NCI-H128 (cell line): ENCODE measurements at regions not wholly inside any gene's neighbourhood (a gene's known extent, or its start where the extent isn't known, plus 50 kb on each side); places are given as distances from the start of the nearest gene placed in this dataset.
"Not testable (repeated sequence)": the region's sequence is repeated elsewhere in the genome, so short reads cannot be mapped to it uniquely, and the experiment has no call there.

Experiments used
- DNase-seq: peaks from one replicate; lab custom pipeline; 2025; ENCODE audit not compliant: unreplicated experiment; lab: John Stamatoyannopoulos, UW

DNA sequence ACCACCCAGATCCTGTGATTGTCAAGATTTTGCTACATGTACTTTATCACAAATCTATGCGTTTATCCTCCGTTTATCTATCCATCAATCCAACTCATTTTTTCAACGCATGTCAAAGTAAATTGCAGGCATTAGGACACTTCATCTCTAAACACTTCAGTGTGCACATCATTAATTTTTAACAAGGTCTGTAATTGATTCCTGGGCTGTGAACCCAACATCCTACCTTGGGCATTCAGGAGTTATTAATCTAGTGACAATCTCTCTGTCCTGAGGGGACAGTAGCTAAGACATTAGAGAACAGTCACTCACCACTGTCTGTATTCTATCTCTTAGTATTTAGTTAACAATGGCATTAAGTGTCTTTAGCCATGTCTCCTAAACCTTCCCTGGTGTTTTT lies 264.7 kb downstream of the SOX9 start:
- DNase-seq: no peak

DNA sequence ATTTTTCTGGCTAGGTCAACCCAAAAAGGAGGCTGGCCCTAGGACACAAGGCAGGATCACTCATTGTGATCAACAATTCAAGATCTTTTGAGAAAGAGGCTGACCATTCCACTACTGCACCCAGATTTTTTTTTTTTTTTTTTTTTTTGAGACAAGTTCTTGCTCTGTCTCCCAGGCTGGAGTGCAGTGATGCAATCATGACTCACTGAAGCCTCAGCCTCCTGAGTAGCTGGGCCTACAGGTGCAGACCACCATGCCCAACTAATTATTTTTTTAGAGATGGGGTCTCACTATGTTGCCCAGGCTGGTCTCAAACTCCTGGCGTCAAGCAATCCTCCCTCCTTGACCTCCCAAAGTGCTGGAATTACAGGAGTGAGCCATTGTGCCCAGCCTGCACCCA lies 265.4 kb downstream of the SOX9 start:
- DNase-seq: not testable (repeated sequence)

DNA sequence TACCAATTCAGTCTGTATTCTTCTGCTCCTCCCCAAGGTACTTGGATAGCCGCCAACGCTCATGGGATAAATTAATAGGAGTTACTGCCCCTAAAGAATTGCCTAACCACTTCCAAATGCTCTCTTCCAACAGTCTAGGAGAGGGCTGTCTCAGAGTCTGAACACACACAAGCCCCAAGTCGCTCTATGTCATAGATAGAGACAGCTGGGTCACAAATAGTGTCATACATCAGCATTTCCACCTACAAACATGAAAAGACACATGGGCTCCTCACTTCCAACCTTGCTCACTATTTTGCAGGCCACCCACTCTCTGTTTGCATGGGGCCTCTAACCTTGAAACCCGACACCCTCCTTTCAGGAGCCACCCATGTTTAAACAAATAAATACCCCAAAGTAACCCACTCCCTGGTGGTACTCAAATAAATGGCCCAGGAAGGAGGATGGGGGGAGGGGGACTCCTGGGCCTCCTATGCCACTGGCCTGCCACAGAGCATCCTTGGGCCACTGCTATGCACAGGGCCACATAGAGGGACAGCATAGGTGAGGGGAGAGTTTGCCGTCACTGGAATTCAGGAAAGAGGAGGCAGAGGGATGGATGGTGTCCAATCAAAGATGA lies 265.9 kb downstream of the SOX9 start:
- no peak for DNase-seq

DNA sequence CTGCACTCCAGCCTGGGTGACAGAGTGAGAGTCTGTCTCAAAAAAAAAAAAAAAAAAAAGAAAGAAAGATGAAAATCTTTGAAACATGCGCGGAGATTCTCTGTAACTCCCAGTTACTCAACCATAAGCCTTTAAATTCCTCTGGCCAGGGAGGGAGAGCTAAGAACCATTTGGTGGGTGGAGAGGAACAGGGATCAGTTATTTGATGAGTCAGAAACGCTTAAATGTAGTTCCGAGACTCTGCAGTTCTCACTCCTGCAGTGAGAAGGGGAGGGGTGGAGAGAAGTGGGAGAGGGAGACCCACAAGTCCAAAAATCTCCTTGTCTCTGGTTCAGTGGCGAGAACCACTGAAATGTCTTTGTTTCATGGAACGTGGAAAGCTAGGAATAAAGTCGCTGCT lies 266.7 kb downstream of the SOX9 start:
- DNase-seq: no peak

DNA sequence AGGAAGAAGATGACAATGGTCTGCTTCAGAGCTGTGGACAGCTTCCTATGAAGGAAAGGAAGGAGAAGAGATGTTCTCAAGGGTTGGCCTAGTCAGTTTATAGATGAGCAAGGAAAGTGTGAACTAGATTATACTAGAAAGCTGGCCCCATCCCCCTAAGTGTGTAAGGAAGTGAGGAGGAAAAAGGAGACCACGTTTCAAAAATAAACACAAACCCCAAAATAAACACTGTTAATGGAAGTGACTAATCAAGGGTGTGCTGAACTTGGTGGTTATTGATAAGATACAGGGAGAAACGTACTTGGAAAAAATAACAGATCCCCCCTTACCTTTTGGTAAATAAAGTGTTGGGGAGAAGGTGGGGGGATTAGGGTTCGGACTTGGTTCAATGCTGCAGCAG lies 267.1 kb downstream of the SOX9 start:
- DNase-seq: no peak

DNA sequence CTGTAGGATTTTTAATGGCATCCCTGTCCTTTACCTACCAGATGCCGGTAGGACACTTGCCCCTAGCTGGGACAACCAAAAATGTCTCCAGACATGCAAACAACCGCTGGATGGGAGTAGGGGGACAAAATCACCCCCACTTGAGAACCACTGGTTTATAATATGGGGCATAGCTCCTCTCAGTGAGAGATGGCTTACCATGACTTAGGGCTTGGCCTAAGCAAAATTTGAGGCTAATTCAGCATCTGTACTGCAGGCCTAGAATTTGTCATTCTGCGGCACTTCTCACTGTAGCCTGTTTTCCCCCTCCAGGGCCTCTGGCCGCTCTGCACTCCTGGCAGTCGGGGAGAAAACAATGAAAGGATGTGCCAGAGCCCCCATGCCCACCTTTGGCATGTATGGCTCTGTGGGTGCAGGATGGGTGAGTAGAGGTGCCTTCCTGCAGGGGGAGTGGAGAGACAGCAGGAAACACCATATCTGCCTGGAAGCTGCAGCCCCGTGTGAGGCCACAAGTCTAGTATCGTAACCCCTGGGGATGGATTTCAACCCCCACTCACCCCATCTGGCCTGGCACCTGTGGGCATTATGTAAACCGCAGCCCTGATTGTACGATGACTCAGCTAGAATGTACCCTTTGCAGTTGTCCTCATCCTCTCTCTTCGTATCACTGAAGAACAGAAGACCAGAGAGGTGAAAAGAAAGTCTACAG lies 268.1 kb downstream of the SOX9 start:
- no peak for DNase-seq

DNA sequence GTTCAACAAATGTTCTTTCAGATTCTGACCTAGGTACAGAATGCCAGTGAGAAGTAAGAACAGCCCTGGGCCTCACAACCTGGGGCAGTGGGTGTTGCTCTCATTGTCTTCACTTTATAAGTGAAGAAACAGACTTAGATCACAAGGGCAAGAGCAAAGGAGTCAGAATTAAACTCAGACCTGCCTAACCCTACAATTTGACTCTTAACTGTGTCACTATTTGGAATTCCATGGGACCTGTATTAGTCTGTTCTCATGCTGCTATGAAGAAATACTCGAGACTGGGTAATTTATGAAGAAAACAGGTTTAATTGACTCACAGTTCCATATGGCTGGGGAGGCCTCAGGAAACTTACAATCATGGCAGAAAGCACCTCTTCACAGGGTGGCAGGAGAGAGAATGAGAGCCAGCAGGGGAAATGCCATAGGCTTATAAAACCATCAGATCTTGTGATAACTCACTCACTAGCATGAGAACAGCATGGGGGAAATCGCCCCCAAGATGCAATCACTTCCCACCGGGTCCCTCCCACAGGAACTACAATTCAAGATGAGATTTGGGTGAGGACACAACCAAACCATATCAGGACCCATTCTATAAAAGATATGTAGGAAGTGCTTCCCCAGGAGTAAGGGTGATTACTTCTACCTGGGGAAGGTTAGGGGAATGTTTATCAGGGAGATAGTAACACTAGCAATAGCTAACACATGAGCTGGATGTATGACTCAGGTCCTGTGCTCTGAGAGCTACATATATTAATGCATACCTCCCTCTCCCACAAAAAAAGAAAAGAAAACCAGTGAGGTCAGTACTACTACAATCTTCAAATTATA lies 270.1 kb downstream of the SOX9 start:
- no peak for DNase-seq

DNA sequence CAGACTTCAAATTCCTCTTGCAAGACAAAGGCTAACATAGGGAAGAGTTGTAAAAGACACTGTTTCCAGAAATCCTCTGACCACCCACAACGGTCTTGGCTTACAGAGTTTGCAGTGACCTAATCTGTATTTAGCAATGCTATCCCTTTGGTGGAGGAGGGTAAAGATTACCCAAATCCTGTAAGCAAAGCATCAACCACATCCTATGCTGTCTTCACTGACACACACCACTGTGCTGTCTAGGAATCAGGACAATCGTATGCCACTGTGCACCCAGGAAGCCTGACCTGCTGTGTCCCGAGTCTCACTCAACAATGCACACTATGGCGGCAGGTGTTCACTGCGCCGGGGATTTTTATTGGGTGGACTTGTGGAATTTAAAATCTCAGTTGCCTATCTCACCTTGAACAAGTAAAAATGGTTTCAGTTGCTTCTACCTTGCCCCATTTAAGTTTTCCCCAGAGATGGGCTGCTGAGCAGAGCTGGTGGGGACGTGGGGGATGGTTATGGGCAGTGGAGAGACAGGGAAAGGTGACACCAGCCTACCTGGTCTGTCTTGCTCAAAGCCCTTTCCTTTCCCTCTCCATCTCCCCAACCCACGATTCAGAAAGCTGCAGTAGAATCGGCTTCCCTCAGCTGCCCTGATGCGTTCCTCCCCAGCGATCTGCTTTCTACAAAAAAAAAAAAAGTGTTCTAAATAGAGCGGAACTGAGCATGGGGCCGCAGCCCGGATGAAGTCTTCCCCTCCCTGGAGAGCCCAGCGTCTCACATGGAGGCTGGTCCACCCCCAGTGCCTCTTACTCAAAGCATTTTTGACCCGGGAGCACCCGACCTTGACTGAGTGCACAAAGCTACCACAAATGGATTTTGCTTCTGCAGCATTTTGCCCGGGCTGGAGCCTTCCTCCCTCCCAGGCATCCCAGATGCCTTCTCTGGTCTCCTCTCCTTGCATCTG lies 271.5 kb downstream of the SOX9 start:
- DNase-seq: no peak

DNA sequence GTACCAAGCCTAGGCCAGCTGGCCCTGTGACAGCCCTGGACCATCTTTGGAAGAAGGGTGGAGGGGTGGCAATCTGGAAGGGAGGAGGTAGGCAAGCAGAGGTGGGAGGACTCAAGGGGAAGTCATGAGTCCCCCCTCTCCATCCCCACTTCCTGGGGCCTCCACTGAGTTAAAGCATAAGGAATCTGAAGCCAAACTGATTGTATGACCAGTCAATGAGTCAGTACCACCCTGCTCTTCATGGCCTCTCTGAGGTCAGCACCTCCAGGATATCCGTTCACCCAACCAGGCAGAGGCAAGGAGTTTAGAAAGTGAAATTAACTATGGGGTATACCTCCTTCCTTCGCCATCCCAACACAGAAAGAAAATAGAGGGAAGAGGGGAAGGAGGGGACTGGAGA lies 272.7 kb downstream of the SOX9 start:
- DNase-seq: no peak

DNA sequence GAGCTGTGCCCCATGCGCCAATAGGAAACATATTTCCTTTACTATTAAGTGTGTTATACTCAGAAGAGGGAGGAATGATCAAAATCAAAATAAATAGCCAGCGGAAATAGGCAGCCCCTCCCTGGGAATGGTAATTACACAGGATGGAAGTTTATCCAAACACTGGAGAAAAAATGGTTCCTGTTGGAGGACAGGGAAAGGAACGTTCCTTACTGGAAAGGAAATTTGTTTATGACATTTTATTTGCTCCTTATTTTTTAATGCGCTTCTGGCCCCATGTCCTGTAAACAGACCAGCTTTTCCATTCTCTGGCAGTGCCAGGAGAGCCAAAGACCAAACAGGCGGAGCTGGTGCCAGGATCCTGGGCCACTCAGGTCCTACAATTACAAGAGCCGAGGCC lies 273.7 kb downstream of the SOX9 start:
- DNase-seq: no peak

DNA sequence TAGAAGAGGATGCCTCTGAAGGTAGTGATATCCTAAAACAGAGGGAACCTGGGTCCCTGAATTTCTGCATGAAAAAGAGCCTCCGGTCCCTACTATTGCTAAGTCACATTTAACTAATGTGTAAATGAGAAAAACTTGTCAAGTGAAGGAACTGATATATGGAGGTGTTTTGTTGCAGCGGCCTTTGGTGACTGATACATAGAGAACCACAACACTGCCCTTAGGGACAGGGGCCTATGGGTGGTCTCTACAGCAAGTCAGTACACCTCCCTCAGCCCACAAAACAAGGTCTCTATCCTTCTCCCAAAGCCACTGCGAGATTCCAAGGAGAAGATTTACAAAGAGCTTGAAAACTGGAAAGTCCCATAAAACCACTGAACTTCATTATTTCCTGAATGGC lies 275.3 kb downstream of the SOX9 start:
- no peak for DNase-seq

DNA sequence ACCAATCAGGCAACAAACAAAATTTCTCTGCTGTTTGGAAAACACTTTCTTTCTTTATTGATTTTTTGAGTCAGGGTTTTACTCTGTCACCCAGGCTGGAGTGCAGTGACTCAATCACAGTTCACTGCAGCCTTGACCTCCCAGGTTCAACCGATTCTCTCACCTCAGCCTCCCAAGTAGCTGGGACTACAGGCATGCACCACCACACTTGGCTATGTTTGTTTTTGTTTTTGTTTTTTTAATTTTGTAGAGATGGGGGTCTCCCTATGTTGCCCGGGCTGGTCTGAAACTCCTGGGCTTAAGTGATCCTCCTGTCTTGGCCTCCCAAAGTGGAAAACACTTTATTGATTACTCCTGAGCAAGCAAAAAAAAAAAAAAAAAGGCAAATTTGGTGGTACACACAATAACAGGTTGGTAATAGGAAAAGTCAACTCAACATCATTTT lies 276.4 kb downstream of the SOX9 start:
- no peak for DNase-seq

DNA sequence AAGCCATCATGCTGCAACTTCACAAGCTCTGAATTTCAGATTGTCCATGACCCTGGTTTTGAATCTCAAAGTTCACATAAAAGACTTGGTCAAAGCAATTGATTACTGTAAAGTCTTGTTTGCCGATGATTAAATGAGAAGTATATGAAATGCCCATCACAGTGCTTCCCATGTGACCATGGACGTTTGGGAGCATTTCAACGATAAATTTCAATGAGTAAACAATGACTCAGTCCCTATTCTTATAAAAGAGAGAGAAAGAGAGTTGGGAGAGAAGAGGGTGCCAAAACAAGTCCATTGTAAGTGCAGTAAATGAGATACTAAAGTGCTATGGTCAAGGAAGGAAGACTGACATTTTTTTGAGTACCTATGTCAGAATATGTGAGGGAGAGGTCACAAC lies 276.9 kb downstream of the SOX9 start:
- DNase-seq: no peak

DNA sequence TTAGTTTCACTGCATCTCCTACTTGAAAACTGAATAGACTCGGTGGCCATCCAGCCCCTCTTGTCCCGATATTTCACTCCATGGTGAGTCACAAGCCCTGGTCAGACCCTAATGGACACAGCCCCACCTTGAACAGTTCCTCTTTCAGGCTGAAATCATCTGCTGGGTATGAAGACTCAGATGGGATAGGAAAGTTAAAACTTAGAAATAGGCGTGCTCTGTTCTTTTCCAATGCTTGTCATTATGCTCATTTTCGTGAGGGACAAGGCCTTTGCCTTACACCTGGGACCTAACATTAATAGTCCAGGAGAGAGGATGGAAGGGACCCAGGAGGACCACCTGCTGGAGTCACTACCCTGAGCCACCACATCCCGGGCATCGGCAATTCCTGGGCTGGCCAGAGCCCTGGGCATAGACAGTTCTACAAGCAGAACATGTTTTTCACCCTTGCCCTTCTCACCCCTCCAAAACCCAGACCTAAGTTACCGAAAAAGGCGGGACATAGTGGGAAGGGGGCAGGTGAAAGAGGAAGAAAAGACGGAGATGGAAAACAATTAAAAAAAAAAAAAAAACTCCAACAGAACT lies 278.3 kb downstream of the SOX9 start:
- DNase-seq: no peak

DNA sequence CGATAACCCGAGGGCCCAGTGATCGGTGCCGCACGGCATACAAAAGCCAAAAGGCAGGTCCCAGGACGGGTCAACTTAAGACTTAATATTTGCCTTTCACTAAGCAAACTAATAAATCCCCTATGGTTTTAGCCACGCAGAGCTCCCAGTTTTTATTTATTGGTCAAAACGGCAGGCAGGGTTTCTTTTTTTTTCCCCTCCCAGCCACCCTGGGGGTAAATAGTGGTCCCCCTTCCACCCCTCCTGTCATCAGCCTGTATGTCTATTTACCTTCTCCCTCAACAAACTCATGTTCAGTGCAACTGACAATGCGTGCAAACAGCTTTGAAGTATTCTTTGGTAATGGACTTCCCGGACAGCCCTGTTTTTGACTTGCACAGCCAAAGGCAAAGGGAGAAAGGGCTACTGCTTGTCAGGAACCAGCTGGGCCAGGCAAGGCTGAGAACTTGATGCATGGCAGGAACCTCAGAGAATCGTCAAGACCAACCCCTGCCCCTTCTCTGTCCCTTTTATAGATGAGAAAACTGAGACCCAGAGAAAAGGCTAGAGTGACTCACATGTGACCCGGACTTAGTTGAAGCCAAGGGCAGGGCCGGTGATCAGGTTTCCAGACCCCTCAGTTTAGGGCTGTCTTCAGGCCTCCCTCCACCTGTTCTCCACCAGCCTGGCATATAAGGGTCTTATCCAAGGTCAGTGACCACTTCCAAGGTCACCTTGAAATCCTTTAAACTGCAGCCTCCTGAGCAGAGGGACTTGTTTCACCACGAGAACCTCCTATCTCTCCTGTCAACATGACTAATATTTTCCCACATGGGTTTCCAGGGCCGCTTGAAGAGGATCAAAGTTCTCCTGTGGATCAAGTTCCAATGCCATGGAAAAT lies 279.0 kb downstream of the SOX9 start:
- no peak for DNase-seq

DNA sequence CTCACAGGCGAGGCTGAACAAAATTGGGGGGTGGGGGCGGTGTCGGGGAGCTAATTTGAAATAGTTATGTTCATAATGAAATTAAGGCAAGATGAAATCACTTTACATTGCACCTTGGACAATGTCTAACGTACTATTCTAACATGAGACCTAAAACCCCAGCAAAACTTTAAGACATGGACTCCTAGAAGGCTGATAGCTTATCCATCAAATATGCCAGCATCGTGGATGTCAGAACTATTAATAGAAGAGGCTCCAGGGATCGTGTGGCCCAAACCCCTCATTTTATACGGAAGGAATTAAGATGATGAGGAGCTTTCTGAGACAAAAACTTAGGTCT lies 279.6 kb downstream of the SOX9 start:
- no peak for DNase-seq

DNA sequence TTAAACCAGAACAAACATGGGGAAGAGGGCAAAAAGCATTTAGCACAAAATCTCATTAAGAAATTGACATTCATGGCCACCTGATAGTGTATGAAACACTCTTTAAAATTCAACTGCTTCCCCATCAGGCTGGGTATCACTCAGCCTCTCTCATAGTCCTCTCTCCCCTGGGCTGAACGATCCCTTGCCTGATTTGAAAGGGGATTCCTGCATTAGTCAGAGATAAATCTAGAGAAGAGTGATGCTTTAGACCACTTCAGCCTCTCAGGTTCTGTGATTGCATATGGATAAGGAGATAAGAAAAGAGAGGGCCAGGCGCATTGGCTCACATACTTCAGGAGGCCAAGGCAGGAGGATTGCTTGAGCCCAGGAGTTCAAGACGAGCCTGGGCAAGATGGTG lies 280.0 kb downstream of the SOX9 start:
- no peak for DNase-seq

DNA sequence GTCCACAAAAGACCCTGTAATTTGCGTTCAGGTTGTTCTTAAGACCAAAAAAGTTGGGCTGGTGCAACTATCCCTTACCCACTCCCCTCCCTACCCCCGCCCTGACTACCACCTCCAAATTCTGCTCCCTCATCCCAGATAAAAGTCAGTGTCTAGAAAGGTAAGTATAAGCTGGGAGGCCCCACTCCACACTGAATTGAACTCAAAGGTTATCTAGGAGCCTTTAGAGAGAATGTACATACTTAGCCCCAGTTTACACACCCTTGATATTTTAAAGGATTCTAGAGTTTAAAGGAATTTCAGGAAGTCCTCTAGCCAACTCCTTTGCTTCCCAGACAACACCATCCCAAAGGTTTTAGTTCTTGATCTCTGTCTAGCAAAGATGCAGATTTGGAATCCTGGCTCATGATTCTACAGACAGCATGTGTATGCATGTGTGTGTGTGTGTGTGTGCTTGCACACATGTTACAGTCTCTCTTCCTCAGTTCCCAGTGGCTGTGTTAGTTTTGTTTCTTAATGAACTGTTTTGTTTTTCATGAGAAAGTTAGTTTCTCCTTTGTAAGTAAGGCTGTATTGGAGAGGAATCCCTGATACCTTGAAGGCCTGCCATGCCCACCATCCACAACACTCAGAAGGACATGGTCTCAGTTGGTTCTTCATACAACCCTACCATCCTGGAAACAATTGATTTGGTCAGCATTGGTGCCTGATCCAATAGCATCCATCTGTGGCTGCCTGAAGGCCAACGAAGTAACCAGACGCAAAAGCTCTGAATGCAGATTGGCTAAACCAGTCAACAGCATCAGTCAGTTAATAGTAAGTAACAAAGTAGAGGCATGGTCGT lies 281.3 kb downstream of the SOX9 start:
- DNase-seq: no peak

DNA sequence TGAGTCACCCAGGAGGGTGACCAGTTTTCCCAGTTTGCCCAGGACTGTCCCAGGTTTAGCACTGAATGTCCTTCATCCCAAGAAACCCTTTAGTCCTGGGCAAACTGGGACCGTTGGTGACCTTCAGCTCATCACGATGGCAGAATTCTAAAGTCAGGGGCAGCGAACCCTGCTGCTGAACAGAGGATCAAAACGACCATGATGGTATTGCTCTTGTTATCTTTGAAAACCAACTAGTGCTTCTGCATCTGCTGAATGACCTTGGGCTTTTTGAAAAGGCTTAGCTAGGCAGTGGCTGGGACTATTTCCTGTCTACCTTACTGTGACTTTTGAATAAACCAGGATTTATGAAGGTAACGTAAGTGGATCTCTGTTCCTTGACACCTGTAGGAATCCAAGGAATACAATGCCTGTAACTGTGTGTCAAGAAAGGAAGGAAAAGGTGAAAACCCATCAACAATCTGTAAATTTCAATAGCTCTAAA lies 281.9 kb downstream of the SOX9 start:
- no peak for DNase-seq
